ENCODE measurements at regions not wholly inside any gene's neighbourhood (a gene's known extent, or its start where the extent isn't known, plus 50 kb on each side); places are given as distances from the start of the nearest gene placed in this dataset.

DNA sequence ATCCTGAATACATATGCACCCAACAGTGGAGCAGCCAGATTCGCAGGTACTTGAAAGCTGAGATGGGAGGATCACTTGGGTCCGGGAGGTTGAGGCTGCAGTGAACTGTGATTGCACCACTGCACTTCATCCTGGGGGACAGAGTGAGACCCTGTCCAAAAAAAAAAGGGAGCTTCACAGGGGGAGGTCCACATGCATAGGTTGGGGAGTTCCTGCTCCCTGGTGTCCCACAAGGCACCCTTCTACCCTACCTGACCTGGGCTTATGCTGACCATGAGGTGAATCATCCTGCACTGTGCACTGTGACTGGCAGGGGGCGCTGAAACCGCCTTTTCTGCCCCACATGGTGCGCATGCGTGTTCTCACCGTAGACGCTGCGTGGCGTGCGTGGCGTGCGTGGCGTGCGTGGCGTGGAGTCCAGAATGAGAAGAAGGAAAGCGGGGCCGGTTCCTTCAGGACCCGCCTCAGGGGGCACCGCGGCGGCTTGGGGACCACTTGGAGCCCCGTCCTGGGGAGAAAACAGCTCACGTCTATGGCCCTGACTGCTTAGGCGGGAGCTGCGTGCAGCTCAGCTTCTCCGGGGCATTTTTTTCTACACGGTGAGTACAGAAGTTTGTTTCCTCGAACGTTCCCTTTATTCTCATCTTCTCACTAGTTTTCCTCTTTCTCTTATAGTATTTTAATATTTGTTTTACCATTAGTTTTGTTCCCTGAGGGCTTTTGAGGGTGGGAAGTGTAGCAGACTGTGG, 116.6 kb upstream of the GRK3 start (continued):
- TF ChIP-seq, protein P1, sequence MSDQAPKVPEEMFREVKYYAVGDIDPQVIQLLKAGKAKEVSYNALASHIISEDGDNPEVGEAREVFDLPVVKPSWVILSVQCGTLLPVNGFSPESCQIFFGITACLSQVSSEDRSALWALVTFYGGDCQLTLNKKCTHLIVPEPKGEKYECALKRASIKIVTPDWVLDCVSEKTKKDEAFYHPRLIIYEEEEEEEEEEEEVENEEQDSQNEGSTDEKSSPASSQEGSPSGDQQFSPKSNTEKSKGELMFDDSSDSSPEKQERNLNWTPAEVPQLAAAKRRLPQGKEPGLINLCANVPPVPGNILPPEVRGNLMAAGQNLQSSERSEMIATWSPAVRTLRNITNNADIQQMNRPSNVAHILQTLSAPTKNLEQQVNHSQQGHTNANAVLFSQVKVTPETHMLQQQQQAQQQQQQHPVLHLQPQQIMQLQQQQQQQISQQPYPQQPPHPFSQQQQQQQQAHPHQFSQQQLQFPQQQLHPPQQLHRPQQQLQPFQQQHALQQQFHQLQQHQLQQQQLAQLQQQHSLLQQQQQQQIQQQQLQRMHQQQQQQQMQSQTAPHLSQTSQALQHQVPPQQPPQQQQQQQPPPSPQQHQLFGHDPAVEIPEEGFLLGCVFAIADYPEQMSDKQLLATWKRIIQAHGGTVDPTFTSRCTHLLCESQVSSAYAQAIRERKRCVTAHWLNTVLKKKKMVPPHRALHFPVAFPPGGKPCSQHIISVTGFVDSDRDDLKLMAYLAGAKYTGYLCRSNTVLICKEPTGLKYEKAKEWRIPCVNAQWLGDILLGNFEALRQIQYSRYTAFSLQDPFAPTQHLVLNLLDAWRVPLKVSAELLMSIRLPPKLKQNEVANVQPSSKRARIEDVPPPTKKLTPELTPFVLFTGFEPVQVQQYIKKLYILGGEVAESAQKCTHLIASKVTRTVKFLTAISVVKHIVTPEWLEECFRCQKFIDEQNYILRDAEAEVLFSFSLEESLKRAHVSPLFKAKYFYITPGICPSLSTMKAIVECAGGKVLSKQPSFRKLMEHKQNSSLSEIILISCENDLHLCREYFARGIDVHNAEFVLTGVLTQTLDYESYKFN (CRISPR knock-in tag; conservative IDR thresholded peaks at IDR 0.05) = 0 out of 2 replicates have a peak, but pooled peaks have one; percentile 21
- 0 out of 2 replicates have a peak, but pooled peaks have one; percentile 26 for TF ChIP-seq TOPORS (CRISPR knock-in tag; IDR thresholded peaks at IDR 0.05)
- 0 out of 2 replicates have a peak, but pooled peaks have one; percentile 26 for TF ChIP-seq MEIS1 (CRISPR knock-in tag; IDR thresholded peaks at IDR 0.05; ENCODE audit: borderline replicate concordance)
- peak; percentile 80 for TF ChIP-seq TAF1 (CRISPR knock-in tag; IDR thresholded peaks at IDR 0.05)
- TF ChIP-seq ZNF605 (CRISPR knock-in tag; IDR thresholded peaks at IDR 0.05) = peak; percentile 53; the same call in 1 of the 2 replicates
- TF ChIP-seq, protein P2, sequence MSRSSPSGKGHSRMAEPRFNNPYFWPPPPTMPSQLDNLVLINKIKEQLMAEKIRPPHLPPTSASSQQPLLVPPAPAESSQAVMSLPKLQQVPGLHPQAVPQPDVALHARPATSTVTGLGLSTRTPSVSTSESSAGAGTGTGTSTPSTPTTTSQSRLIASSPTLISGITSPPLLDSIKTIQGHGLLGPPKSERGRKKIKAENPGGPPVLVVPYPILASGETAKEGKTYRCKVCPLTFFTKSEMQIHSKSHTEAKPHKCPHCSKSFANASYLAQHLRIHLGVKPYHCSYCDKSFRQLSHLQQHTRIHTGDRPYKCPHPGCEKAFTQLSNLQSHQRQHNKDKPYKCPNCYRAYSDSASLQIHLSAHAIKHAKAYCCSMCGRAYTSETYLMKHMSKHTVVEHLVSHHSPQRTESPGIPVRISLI (CRISPR knock-in tag; IDR thresholded peaks at IDR 0.05; ENCODE audit: borderline replicate concordance) = peak; percentile 63
- TF ChIP-seq ZNF501 (CRISPR knock-in tag; IDR thresholded peaks at IDR 0.05) = peak; percentile 69
- no peak; the same call in 1 of the 2 replicates for TF ChIP-seq NR2F6 (IDR thresholded peaks at IDR 0.05)
- TF ChIP-seq NR2F6 (CRISPR knock-in tag; IDR thresholded peaks at IDR 0.05) = peak; percentile 53; the same call in 1 of the 2 replicates
- peak; percentile 96 for TF ChIP-seq MYC (CRISPR knock-in tag; IDR thresholded peaks at IDR 0.05; ENCODE audit: borderline replicate concordance)
- peak; percentile 31; the same call in 1 of the 2 replicates for TF ChIP-seq ARNTL (CRISPR knock-in tag; IDR thresholded peaks at IDR 0.05)
- peak; percentile 31; the same call in 1 of the 2 replicates for TF ChIP-seq ZBTB7B (CRISPR knock-in tag; IDR thresholded peaks at IDR 0.05)
- no peak for TF ChIP-seq NFYC (CRISPR knock-in tag; IDR thresholded peaks at IDR 0.05)
- TF ChIP-seq, protein P3, sequence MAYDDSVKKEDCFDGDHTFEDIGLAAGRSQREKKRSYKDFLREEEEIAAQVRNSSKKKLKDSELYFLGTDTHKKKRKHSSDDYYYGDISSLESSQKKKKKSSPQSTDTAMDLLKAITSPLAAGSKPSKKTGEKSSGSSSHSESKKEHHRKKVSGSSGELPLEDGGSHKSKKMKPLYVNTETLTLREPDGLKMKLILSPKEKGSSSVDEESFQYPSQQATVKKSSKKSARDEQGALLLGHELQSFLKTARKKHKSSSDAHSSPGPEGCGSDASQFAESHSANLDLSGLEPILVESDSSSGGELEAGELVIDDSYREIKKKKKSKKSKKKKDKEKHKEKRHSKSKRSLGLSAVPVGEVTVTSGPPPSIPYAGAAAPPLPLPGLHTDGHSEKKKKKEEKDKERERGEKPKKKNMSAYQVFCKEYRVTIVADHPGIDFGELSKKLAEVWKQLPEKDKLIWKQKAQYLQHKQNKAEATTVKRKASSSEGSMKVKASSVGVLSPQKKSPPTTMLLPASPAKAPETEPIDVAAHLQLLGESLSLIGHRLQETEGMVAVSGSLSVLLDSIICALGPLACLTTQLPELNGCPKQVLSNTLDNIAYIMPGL (CRISPR knock-in tag; IDR thresholded peaks at IDR 0.05; ENCODE audit: borderline replicate concordance in 1 of 2, low read depth in 1 of 2) = peak; percentile 89 to 98
- peak; percentile 64; the same call in 1 of the 2 replicates for TF ChIP-seq SRY (CRISPR knock-in tag; IDR thresholded peaks at IDR 0.05)
- TF ChIP-seq HNRNPLL (IDR thresholded peaks at IDR 0.05; ENCODE audit: low read depth, low read length, poor library complexity, severe bottlenecking) = peak; percentile 99
- peak; percentile 68; the same call in 1 of the 2 replicates for TF ChIP-seq SSRP1 (CRISPR knock-in tag; IDR thresholded peaks at IDR 0.05)
- 0 out of 2 replicates have a peak, but pooled peaks have one; percentile 22 for TF ChIP-seq ZSCAN25 (CRISPR knock-in tag; IDR thresholded peaks at IDR 0.05)
- no peak for TF ChIP-seq SMARCC2 (IDR thresholded peaks at IDR 0.05)
- peak; percentile 30 for TF ChIP-seq ZEB1 (IDR thresholded peaks at IDR 0.05; ENCODE audit: insufficient replicate concordance, low read depth)
- peak; percentile 71 for TF ChIP-seq ZMAT3 (CRISPR knock-in tag; conservative IDR thresholded peaks at IDR 0.05)
- TF ChIP-seq ATM (IDR thresholded peaks at IDR 0.05; ENCODE audit: borderline replicate concordance) = no peak
- 0 out of 2 replicates have a peak, but pooled peaks have one; percentile 25 for TF ChIP-seq GLI4 (CRISPR knock-in tag; IDR thresholded peaks at IDR 0.05; ENCODE audit: borderline replicate concordance)
- TF ChIP-seq ZNF296 (CRISPR knock-in tag; conservative IDR thresholded peaks at IDR 0.05) = no peak
- TF ChIP-seq PPARG (CRISPR knock-in tag; conservative IDR thresholded peaks at IDR 0.05) = 0 out of 2 replicates have a peak, but pooled peaks have one; percentile 8

Data from HepG2 (cell line).